Lower leg skin (tissue), 3 donors: ENCODE measurements at regions not wholly inside any gene's neighbourhood (a gene's known extent, or its start where the extent isn't known, plus 50 kb on each side); places are given as distances from the start of the nearest gene placed in this dataset.

Experiments
- CTCF ChIP-seq, 3 donors: fragments of 450-650 bp; IDR thresholded peaks; one replicate each; pipeline ENCODE4 v1.5.1; 2016; ENCODE audit warnings: antibody characterized with exemption in 3 of 3, mild to moderate bottlenecking in 3 of 3, moderate library complexity in 2 of 3
- POLR2A ChIP-seq, 2 donors: fragments of 450-650 bp; IDR thresholded peaks; one replicate each; pipeline ENCODE4 v1.6.1; 2016 to 2017; ENCODE audit warnings: antibody characterized with exemption in 2 of 2, mild to moderate bottlenecking in 1 of 2, moderate library complexity in 1 of 2

- no peak for TF ChIP-seq CTCF (IDR thresholded peaks at IDR 0.05)
- TF ChIP-seq POLR2A (IDR thresholded peaks at IDR 0.05) = no peak
Measured at GRCh38 chr18:1003499-1003898, 98.8 kb downstream of the ADCYAP1 start.
